HG02870 (cell line): ENCODE measurements at regions not wholly inside any gene's neighbourhood (a gene's known extent, or its start where the extent isn't known, plus 50 kb on each side); places are given as distances from the start of the nearest gene placed in this dataset.

Experiments
- ATAC-seq: cut with Tn5 transposase; IDR thresholded peaks from one replicate; pipeline ENCODE4 v1.9.1; 2021; ENCODE audit warnings: mild to moderate bottlenecking, moderate library complexity; ENCODE audit not compliant: unreplicated experiment

DNA sequence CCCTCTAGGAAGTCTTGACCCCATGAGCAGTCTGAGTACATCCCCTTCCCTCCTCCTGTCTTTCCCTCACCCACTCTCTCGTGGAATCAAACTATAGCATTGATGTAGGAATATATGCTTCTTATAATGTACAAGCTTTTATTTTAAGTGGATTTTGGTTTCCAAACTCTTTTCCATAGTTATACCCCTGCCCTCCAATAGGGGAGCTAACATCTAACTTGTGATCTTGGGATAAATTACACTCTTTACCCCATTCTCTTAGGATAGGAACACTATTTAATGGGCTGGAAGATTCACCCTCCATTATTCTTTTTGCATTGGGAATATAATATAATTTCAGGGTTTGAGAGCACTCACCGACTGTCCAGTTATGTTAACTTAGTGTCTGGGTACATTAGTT is 465.9 kb downstream of the GATA3 start:
- ATAC-seq, result no peak

GRCh38 chr10:8527773-8528172 is 473.3 kb downstream of the GATA3 start:
- no peak for ATAC-seq

- no peak for ATAC-seq
Measured at GRCh38 chr10:8531116-8531515, 476.6 kb downstream of the GATA3 start.

GRCh38 chr10:8532647-8533046 is 478.2 kb downstream of the GATA3 start:
- ATAC-seq, result no peak

GRCh38 chr10:8533462-8533861 is 479.0 kb downstream of the GATA3 start:
- ATAC-seq, result no peak

DNA sequence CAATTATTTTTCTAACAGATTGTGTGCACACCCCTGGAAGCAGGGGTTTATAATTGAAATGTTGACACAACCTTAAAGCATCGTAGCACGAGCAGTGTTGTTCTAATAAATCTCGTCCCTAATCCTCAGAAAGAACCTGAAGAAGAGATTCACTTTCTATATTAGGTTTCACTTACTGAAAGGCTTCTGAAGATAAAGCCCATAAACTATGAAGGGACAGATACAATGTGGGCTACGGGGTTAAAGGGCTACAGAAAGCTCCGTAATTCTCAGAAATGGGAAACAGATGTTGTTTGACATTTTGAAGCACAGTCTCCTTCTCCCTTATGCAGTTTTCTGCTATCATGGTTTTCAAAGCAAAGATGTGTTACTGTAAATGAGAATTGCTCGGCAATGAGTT is 479.6 kb downstream of the GATA3 start:
- ATAC-seq, result no peak

GRCh38 chr10:8534891-8535290 is 480.4 kb downstream of the GATA3 start:
- no peak for ATAC-seq

DNA sequence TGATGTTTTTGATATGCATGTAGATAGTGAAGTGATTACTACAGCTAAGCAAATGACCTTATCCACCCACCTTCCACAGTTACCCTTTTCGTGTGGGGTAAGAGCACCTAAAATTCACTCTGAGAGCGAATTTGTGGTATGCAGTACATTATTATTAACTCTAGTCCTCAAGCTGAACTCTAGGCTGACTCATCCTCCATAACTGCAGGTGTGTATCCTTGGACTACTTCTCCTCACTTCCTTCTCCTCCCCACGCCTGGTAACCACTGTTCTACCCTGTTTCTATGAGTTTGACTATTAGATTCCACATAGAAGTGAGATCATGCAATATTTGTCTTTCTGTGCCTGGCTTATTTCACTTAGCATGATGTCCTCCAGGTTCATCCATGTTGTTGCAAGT is 484.6 kb downstream of the GATA3 start:
- ATAC-seq, result no peak

DNA sequence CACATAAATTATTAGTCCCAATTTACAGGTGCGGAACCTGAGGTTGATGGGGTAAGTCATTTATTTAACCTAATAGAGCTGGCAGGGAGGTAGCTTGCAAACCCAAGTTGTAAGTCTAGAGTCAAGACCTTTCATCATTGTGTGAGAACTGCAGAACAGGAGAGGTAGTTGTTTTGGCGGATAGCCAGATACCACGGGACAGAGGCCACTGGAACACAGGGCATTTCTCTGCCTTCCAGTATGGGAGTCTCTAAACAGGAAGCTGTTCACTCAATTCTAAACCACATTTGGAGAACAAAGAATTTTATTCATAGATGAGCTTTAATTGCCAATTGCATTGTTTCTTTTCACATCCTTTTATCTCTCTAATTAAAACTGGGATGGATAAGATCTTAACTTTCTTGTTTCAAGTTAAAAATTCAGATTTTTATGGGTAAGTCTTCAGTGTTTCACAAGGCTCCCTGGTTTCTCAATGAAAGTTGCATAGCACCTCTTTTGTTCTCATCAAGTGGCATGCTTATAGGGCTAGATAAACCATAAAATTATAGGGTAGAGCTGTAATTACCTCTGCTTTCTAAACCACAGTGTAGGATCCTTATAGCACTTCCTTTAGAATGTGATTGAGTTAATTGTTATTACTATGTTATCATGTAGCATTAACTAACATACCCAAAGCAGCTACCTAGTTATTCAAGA is 489.0 kb downstream of the GATA3 start:
- no peak for ATAC-seq

DNA sequence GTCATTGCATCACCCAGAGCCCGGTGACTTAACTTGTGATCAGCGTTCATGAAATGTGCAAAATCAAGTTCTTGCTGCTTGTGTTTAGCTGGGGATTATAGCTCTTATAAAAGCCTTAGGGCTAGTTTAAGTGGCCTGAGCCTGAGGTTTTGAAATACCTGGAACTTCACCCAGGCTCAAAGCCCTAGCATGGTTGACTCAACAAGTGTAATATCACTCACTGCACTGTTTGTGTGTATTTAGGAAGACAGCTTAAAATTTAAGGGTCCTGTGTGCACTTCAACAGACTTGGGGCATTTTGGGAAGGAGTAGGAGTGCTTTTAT is 489.5 kb downstream of the GATA3 start:
- ATAC-seq, result no peak

GRCh38 chr10:8544500-8544899 is 490.0 kb downstream of the GATA3 start:
- ATAC-seq, result no peak

- no peak for ATAC-seq
Measured at GRCh38 chr10:8554574-8554973, 500.1 kb downstream of the GATA3 start.

DNA sequence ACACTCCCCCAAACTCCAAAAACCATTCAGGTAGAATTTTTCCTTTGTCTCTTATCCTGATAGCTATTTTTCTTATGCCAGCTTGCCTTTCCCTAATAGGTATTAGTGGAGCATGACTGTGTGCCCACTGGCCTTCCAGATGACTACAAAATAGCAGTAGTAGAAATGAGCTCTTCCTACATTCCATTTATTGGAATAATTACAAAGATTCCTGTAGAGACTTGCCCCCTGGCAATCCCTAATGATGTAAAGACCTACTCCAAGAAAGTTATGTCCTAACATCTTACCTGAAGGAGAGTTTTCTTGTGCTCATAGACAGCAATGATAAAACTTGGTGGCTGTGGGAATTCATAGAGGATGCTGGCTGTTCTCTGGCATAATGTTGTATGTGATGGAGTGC is 501.8 kb downstream of the GATA3 start:
- ATAC-seq, result no peak

GRCh38 chr10:8563478-8563877 is 509.0 kb downstream of the GATA3 start:
- ATAC-seq, result no peak

DNA sequence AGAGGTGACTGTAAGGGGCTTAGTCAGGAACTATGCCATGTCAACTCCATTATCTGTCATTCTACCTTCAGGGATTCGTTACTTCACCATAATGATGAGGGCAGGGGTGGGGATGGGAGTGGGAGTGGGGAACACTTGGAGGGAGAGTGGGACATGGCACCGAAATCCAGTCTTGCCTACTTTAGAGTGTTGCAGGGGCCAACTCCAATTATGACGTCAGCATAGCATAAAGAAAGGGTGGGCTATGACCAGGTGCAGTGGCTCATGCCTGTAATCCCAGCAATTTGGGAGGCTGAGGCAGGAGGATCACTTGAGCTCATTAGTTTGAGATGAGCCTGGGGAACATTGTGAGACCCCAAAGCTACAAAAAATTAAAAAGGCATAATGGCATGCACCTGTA is 512.2 kb downstream of the GATA3 start:
- ATAC-seq, result no peak

- ATAC-seq, result no peak
Measured at GRCh38 chr10:8568401-8568800, 513.9 kb downstream of the GATA3 start.

- ATAC-seq, result no peak
Measured at GRCh38 chr10:8575620-8576019, 521.1 kb downstream of the GATA3 start.

DNA sequence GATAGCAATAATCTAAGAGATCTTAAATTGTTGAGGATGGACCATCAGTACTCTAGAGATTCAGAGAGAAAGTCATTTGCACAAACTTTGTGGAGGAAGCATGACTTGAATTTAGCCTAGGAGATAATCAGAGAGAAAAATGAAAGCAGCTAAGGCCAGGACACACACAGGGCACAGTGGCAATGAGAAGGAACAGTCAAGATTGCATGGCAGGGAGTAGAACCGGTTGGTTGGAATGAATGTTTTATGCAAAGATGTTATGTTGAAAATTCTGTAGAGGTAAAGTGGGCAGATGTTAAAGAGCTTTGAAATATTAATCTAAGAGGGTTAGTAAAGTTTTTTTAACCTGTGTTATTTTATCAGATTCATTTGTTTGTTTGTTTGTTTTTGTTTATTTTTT is 521.8 kb downstream of the GATA3 start:
- ATAC-seq, result no peak

GRCh38 chr10:8576911-8577310 is 522.4 kb downstream of the GATA3 start:
- no peak for ATAC-seq

GRCh38 chr10:8577686-8578085 is 523.2 kb downstream of the GATA3 start:
- no peak for ATAC-seq

- no peak for ATAC-seq
Measured at GRCh38 chr10:8581521-8582225, 527.2 kb downstream of the GATA3 start.

DNA sequence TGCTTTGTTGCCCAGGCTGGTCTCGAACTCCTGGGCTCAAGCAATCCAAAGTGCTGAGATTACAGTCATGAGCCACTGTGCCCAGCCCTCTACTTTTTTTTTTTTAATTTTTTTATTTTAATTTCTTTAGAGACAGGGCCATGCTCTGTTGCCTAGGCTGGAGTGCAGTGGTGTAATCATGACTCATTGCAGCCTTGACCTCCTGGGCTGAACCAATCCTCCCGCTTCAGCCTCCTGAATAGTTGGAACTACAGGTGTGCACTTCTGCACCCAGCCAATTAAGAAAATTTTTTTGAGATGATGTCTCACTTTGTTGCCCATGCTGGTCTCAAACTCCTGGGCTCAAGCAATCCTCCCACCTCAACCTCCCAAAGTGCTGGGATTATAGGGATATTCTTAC is 528.6 kb downstream of the GATA3 start:
- ATAC-seq, result no peak

DNA sequence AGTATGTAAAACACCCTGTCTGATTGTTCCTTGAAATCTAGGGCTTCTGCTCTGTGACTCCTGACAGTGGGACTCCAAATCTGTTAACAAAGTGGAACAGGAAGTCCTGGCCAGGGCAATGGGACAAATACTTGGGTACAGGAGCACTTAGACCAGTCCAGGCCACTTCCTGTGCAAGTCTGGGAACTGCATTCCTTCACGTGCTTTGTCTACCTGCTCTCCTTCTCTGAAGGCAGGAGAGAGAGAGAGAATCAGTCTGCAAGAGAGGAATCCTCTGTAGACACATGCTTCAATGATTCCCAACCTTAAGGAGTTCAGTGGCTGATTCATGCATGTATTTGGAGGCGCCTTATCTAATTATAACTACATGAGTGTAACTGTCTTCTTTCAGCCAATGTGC is 530.2 kb downstream of the GATA3 start:
- ATAC-seq, result no peak
